Progenitor cell of endocrine pancreas (in vitro differentiated cells): ENCODE measurements at regions not wholly inside any gene's neighbourhood (a gene's known extent, or its start where the extent isn't known, plus 50 kb on each side); places are given as distances from the start of the nearest gene placed in this dataset.

Source experiments
- DNase-seq: peaks from one replicate; pipeline ENCODE4 v3.0.0; 2021; ENCODE audit warnings: low spot score; ENCODE audit not compliant: unreplicated experiment
- H3K27ac Mint-ChIP-seq: 2 replicates; pipeline ENCODE4 v1.8.0; 2021; ENCODE audit warnings: mild to moderate bottlenecking, moderate library complexity, mixed read lengths
- H3K27me3 Mint-ChIP-seq: 2 replicates; pipeline ENCODE4 v1.8.0; 2021; ENCODE audit warnings: mixed read lengths
- H3K36me3 Mint-ChIP-seq: 2 replicates; pipeline ENCODE4 v1.8.0; 2022; ENCODE audit warnings: mixed read lengths; ENCODE audit not compliant: insufficient read depth
- H3K4me1 Mint-ChIP-seq: 2 replicates; pipeline ENCODE4 v1.8.0; 2021; ENCODE audit warnings: low read depth, mixed read lengths
- H3K4me3 Mint-ChIP-seq: 2 replicates; pipeline ENCODE4 v1.8.0; 2021; ENCODE audit warnings: low read depth, mild to moderate bottlenecking, moderate library complexity, mixed read lengths
- H3K9me3 Mint-ChIP-seq: 2 replicates; pipeline ENCODE4 v1.8.0; 2021; ENCODE audit warnings: low read depth, mixed read lengths
- CTCF ChIP-seq: fragments of 200-600 bp; sonication (generic); IDR thresholded peaks from one replicate; pipeline ENCODE4 v1.5.0; 2021; ENCODE audit warnings: antibody characterized with exemption, mild to moderate bottlenecking; ENCODE audit not compliant: unreplicated experiment

DNA sequence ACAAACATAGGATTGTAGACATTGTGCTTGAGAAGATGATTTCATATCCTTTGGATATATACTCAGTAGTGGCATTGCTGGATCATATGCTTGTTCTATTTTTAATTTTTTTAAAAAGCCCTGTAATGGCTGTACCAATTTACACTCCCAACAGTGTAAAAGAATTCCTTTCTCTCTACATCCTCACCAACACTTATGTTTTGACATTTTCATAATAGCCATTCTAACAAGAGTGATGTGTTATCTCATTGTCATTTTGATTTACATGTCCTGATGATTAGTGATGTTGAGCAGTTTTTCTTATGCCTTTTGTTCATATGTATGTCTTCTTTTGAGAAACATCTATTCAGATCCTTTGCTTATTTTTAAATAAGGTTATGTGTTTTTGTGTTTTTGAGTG, 1039.2 kb upstream of the GOT2 start:
- Mint-ChIP-seq H3K27ac (no peak overlapping the region), H3K36me3 (no peaks in the 10 kb centered on the region), H3K27me3 (no peaks in the 10 kb centered on the region), H3K4me1 (no peaks in the 10 kb centered on the region), H3K4me3 (no peak overlapping the region), H3K9me3 (no peaks in the 10 kb centered on the region)
- no peak for TF ChIP-seq CTCF
- no peak for DNase-seq

- H3K27me3 Mint-ChIP-seq = no peaks in the 10 kb centered on the region
- no peak for DNase-seq
- peaks cover 17% of the 10 kb centered on the region for H3K9me3 Mint-ChIP-seq
- H3K36me3 Mint-ChIP-seq = no peaks in the 10 kb centered on the region
- TF ChIP-seq CTCF = no peak
- H3K4me1 Mint-ChIP-seq = no peaks in the 10 kb centered on the region
- no peak overlapping the region for H3K4me3 Mint-ChIP-seq
- H3K27ac Mint-ChIP-seq = no peak overlapping the region
Measured at GRCh38 chr16:59759296-59759695, 1025.2 kb upstream of the GOT2 start.

DNA sequence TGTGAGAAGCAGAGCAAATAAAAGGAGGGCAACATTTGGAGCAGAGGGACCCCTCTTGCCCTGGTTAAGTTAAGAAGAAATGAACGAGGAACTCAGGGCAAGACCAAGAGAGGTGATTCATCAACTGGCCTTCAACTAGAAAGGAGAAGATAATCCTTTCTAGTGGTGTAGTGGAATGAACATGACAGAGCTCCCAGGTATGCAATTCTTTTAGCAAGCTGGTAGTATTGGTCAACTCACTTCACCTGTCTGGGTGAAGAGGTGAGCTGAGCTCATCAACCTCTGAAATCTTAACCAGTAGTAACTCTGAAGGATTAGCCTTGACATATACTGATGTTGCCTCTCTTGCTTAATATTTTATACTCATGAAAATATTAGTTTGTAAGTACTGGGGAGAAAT, 1024.7 kb upstream of the GOT2 start:
- no peaks in the 10 kb centered on the region for H3K36me3 Mint-ChIP-seq
- TF ChIP-seq CTCF = no peak
- no peaks in the 10 kb centered on the region for H3K4me1 Mint-ChIP-seq
- no peaks in the 10 kb centered on the region for H3K27me3 Mint-ChIP-seq
- H3K27ac Mint-ChIP-seq = no peak overlapping the region
- H3K9me3 Mint-ChIP-seq = peaks cover 17% of the 10 kb centered on the region
- H3K4me3 Mint-ChIP-seq = no peak overlapping the region
- no peak for DNase-seq

DNA sequence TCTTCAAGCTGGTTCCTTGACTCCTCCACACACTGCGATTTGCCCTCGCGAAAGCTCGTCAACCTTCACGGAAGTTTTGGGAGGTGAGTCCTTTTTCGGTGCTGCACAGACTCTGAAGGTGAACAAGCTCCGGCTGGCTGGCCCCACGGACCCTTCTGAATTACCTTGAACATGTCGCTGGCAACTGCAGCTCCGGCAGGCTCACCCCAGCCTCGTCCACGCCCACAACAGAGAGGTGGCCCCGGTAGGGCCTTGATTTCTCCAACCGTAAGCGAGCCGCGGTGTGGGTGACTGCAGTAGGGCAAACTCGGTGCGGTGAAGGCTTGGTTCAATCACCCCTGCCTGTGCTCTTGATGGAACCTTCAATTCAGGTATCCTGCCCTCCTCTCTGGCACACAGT, 1020.7 kb upstream of the GOT2 start:
- H3K4me1 Mint-ChIP-seq = no peaks in the 10 kb centered on the region
- TF ChIP-seq CTCF = no peak
- no peak for DNase-seq
- H3K36me3 Mint-ChIP-seq = no peaks in the 10 kb centered on the region
- H3K4me3 Mint-ChIP-seq = no peak overlapping the region
- H3K9me3 Mint-ChIP-seq = no peaks in the 10 kb centered on the region
- H3K27me3 Mint-ChIP-seq = no peaks in the 10 kb centered on the region
- no peak overlapping the region for H3K27ac Mint-ChIP-seq

DNA sequence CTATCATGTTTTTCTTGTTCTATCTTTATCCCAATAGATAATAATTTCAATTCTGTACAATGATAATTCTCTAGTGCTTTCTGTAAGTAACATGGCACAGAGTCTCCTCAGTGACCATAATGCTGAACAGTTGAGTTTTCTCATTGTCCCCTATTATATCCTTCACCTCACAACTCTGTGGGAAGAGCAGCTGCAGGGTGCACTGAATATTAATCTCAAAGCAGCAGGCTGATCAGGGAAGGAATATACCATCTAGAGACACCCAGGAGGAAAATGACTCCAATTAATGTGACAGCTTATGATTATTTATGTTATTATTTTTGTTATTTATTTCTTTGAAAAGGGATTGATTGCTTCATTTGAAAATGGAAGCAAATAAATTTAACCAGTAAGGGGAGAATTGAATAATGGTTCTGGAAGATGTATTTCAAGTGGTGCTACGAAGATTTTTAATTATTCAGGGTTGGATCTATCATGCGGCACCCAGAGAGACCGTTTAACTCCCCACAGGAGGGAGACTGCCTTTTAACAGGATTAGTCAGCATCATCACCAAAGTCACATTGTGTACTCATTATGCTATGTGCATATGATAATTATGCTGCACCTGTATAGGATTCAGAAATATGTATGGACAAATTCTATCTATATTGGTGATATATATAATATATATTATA, 1015.7 kb upstream of the GOT2 start:
- Mint-ChIP-seq H3K4me3 (no peak overlapping the region), H3K9me3 (no peaks in the 10 kb centered on the region), H3K27me3 (no peaks in the 10 kb centered on the region), H3K36me3 (no peaks in the 10 kb centered on the region), H3K4me1 (no peaks in the 10 kb centered on the region), H3K27ac (no peak overlapping the region)
- no peak for TF ChIP-seq CTCF
- no peak for DNase-seq
